ENCODE measurements at regions not wholly inside any gene's neighbourhood (a gene's known extent, or its start where the extent isn't known, plus 50 kb on each side); places are given as distances from the start of the nearest gene placed in this dataset.

DNA sequence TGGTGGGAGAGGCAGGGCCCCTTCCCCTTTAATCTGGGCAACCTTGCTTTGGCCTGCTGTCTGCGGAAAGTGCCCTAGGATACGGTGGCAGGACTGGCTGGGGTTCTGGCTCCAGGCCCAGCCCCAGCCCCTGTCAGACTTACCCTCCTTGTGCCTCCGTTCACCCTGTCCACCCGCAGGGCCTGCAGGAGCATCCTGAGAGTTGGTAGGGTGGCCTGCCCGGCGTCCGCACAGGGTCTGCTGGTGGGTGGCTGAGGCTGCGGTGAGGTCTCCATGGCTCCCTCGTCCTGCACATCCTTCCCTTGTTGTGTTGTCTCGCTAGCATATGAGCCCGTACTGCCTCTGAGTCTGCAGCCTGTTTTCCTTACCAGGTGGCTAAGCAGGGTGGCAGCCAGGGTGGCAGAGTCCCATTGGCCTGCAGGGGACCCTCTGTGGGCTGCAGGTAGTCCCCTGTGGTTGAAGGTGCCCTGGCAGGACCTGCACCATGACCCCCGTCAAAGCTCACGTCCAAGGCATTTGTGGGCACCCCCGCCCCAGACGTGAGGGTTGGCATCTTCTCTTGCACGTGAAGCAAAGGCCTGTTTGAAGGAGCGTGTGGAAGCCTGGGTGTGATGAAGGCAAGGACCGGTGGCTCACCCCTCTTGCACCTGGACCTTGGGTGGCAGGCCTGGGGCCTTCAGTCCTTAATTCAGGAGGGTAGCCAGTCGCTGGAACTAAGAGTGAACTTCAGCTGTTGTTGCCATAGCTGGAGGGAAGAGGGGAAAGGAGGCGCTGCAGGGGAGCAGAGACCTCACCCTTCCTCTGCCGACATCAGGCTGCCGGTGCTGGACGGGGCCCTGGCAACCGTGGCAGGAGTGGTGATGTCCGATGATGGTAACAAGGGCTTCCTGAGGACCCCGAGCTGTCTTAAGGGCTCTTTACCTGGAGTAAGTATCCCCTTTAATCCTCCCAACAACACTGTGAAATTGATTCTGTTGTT lies 293.7 kb downstream of the SEC14L1 start:
- no peak for DNase-seq

DNA sequence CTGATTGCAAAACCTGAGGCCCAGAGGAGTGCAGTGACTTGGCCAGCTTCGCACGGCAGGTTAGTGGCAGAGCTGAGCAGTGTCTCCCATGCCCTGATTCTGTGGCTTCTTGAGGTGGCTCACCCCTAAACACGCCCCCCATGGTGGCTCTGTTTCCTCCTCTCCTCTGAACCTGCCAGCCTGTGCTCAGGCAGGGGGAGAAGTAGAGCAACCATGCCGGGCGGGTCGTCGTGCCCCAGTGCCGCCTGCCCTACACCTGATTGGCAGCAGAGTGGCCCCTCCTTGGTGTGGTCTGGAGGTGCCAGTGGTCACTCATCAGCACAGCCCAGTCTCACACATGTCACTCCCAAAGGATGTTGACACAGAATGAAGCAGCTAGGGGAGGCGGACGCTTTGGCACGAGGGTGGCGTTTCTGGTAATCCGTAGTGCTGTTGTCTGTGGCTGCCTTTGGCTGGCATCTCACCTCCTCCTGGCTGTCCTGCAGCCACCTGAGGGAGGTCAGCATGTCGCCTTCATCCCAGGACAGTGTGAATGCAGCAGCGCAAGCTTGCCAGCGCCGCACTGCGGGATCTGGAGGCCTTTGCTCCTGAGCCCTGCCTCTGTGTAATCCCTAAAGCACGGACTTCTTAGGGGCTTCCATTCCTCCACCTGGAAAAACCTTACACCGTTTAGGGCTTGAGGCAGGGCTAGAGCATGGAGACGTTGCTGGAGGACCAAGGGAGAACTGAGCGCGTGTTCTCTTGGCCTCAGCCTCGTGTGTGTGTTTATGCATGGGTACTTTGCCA lies 294.7 kb downstream of the SEC14L1 start:
- DNase-seq, result no peak

DNA sequence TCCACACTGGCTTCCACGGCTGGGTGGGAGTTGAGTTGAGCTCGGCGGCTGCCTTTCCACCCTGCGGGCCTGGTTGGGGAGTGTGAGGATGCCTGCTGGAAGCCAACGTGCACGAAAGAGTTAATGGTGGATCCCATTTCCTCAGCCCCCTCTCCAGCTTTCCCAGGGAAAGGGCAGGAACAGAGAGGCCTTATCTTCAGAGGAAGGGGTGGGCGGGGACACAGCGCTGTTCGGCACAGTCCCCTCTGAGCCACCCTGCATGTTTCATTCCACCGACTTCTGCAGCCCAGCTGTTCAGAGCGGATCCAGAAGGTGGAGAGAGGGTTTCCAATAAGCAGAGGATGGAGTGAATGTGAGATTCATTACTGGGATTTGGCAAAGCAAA lies 295.3 kb downstream of the SEC14L1 start:
- no peak for DNase-seq

DNA sequence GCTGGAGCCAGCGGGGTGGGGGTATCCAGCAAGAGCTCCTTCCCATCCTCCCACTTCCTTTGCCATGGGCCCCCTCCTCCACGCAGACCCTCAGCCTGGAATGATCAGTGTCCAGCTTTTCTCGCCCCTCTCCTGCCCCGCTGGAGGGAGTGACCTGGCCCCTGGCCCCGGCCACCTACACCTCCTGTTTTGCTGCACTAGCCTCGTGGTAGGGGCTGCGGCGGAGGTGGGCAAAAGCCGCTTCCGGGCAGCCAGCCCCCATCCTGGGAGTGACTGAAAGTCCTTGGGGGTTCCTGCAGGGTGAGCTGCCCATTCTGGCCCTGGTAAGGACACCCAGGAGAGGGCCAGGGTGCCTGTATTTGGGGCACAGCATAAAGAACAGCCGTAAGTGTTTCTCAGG lies 295.7 kb downstream of the SEC14L1 start:
- DNase-seq, result no peak

DNA sequence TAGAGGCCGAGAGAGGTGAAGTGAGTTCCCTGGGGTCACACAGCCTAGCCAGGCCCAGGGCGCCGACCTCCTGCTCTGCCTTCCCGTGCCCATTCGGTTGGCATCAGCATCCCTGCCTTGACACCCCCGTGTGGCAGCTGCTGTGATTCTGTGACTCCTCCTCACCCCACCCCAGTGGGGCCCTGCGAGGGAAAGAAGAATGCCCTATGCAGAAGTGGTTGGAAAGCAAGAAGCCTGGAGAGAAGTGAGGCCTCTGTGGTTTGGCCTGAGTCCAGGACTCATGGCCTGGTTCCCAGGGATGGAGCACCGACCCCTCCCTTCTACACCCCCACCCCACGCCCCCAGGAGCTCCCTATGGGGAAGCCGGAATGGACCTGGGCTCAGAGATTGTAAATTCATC lies 296.2 kb downstream of the SEC14L1 start:
- DNase-seq, result no peak

DNA sequence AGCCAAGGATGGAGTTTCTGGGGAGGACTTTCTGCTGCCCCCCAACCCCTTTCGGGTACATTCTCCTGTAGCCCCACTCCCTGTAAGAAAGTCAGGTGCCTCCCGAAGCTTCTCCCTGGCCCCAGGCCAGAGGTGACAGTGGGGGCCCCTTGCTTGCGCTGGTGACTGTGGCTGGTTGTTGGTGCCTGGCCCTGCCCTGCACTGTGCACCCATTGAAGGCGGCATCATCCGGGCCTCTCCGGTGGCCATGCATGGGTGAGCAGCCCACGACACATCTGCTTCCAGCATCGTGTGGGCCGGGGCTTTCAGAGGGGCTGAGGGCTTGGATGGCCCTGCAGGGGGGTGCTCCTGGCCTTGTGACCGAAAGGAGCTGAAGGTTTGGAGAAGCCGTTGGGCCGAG lies 297.0 kb downstream of the SEC14L1 start:
- no peak for DNase-seq

DNA sequence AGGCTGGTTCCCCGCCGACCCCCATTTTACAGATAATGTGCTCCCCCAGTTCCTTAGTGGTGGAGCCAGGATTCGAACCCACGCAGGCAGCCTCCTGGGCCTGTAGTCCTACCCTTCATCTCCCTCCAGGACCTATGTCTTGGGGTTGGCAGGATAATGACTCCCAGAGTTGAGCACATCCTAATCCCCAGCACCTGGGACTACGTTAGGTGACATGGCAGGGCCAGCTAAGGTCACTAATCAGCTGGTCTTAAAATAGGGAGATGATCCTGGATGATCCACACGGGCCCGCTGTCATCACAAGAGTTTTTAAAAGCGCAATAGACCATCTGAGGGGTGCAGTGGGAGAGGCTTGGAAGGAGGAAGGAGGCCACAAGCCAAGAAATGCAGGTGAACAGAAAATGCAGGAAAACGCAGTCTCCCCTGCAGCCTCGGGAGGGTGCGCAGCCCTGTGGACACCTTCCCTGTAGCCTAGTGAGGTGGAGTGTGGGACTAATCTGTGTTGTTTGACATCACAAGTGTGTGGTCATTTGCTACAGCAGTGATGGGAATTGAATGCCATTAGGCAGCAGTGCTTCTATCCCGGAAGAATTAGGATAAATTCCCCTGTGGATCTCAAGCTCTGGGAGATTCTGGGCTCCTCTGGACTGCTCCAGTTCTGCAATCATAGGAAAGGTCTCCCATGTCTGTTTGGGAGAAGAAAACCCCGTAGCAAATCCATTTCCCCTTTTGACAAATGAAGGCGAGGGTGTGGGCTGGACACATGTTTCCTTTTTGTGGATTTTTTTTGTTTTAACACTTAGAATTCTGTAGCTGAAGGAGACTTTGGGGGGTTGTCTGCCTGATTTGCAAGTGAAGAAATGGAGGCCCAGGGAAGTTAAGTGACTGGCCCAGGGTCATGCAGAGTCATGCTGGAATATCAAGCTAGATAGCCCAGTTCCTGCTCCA lies 297.7 kb downstream of the SEC14L1 start:
- DNase-seq, result no peak

DNA sequence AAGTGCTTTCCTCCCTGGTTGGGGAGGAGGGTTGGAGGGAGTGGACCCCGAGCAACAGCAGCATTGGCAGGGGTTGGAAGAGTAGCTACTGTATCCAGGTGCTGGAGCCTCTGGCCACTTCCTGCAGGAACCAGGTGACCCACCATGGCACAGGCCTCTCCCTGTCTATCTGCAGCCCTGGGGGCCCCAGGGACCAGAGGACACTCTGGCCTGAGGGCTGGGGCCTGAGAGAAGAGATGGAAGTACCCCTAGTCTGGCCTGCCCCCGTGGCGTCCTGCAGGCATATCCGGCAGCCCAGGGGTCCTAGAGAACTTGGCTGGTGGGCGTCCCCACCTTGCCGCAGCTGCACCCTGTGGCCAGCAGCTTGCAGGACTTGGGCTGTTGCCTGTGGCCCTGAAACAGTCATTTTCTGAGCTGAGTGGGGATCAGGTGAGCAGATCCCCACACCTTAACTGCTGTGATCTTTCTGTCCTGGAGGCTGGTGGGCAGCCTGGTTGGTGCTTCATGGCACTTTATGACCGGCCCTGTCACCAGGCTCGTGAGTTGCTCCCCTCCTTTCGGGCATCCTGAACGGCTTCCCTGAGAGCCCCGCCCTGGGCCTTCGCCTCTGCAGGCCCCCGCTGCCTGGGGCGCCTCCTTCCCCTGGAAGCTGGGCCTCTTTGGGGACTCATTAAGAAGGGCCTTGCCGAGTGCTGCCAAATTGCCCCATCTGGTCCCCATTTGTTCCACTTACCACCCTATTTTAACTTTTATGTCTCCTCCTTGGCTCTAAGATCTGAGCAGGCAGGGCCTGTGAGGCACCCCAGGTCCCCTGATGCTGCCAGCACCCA lies 298.6 kb downstream of the SEC14L1 start:
- no peak for DNase-seq

DNA sequence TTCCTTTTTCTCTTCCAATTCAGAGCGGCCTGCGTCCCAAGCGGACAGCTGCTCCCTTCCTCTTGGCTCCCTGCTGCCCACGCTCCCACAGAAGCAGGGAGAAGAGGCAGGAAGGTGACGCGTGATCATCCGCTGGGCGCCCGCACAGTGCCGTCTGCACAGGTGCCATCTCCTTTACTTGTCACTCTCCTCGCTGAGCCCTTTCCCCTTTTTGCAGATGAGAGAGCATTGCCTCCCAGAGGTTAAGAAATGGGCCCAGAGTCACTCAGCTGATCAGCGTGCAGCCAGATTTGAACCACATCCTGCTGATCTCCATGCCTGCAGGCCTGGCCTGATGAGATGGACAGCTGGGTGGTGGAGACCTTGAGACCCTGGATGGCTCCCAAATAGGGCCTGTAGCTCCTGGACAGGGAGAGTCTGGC lies 299.8 kb downstream of the SEC14L1 start:
- no peak for DNase-seq

DNA sequence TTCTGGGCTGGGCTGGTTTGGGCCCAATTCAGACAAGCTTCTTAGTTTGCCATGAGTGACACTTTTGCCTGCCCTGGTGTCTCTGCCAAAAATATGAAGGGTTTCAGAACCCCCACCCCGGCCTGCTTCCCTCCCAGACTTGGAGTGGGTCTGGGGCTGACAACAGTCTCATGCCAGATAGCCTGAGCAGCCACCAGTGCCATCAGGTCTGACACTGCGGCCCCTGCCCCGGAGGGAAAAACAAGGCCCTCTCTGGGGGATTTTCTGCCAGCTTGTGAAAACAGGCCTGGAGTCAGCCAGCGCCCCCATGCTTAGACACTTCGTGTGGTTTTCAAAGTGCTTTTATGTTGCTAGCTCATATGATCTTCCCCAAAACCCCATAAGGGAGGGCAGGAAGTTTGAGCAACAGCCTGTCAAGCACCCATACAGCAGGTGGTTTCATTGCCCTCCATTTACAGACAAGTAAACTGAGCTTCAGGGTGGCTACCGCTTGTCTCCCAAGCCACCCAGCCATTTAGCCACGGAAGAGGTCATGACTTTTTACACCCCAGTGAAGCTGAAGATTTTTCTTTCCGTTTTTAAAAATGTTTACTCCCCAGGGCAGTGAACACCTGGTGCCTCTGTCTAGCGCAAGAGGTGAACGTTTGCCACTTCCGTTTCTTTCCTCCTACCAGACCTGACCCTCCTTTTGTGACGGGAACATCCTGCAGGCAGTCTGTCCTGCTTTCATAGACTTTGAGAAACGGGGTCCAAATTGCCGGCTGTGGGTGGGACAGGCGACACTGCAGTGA lies 300.6 kb downstream of the SEC14L1 start:
- DNase-seq, result no peak

DNA sequence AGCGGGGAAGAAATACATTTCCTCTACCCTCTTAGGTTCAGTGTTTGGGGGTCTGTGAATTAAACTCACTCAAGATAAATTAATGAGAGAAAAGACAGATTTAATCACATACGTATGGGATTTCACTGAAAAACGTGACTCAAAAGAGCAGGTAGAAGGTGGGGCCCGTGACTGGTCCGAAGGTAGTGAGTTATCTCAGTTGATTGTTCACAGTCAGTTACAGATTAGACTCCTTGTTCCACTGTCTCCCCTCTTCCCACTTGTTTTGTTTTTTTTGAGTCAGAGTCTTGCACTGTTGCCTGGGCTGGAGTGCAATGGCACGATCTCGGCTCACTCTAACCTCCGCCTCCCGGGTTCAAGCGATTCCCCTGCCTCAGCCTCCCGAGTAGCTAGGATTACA lies 301.2 kb downstream of the SEC14L1 start:
- no peak for DNase-seq

DNA sequence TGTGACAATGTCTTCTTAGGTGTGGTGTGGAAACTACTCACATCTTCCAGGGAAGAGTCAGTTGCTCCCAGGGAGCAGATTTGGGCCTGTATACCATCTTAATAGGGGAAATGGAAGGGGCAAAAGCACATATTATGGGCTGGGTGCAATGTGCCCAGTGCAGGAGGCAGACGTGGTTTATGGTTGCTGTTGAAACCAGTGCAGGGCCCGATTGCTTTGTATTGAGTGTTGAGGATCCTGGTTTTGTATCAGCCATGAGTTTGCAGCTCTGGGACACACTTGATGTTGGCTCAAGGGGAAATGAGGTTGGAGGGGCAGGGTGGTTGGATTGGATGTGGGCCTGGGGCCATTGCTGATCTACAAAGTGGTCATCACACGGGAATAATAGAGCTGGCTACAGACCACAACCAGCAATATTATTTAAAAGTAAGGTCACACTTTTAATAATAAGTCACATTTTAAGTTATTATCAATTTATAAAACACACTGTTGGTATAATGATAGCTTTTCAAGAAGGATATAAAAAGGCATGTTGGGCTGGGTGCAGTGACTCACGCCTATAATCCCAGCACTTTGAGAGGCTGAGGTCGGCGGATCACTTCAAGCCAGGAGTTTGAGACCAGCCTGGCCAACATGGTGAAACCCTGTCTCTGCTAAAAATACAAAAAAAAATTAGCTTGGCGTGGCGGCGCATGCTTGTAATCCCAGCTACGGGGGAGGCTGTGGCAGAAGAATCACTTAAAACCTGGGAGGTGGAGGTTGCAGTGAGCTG lies 302.4 kb downstream of the SEC14L1 start:
- DNase-seq, result no peak

DNA sequence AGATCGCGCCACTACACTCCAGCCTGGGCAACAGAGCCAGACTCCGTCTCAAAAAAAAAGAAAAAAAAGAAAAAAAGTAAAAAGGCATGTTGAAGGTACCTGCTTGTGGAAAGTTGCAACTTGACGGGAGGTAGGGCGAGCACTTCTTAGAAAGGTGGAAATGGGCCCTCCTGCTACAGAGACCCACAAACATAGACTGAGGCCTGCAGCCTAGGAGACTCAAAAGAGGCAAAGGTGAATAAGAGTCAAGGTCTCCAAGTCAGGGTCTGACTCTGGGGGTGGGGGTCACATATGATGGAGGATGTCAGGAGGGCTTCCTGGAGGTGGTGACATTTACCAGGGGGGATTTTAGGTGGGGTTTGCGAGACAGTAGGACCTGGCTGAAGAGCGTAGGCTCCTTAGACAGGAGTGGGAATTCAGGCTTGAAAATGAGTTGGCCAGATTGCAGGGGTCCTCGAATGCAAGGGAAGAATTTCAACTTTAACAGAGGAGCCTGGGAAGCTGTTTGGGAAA lies 303.0 kb downstream of the SEC14L1 start:
- DNase-seq, result no peak

DNA sequence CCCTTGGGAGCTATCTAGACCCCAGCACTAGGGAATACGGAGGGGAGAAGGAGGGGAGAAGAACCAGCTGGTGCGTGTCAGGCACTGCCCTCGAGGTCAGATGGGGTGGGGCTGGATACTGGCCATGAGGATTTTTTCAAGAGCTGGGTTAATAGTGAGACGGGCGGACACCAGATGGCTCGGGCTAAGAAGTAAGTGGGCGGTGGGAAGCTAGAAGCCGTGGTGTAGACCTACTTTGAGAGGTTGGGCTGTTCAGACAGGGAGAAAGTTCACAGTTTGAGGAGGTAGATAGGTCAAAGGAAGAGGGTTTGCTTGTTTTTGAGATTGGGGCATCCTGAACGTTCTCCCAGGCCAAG lies 303.8 kb downstream of the SEC14L1 start:
- no peak for DNase-seq

DNA sequence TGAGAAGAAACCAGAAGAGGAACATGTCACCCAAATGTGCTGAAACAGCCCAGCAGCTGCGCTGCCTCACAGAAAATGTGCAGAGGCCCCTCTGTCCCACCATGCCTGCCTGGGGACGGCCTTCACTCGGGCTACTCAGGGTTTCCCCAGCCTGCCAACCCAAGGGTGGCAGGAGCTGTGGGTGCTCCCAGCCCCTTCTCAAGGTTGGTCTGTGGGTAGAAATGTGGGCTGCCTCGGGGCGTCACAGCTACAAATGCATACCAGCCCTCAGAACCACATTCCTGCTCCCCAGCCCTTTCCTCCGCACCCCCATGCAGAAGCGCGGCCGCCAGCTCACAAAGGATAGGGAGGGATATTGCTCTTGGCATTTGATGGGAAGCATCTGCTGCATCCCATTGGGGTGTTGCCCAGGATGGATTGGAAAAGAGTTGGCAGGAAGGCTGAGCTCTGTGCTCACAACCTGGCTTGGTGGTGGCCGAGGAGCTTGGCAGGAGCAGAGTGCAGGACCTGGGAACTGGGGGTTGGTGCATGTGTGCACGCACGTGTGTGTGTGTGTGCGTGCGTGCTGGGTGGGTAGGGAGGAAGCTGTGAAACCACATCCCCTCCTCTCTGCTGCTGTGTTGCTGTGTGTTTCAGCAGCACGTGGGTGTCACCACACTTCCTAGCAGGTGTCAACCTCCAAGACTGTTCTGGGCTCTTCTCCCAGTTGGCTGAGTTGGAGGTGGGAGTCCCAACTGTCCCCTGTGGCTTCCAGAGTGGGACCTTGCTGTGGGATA lies 304.4 kb downstream of the SEC14L1 start:
- DNase-seq, result no peak

DNA sequence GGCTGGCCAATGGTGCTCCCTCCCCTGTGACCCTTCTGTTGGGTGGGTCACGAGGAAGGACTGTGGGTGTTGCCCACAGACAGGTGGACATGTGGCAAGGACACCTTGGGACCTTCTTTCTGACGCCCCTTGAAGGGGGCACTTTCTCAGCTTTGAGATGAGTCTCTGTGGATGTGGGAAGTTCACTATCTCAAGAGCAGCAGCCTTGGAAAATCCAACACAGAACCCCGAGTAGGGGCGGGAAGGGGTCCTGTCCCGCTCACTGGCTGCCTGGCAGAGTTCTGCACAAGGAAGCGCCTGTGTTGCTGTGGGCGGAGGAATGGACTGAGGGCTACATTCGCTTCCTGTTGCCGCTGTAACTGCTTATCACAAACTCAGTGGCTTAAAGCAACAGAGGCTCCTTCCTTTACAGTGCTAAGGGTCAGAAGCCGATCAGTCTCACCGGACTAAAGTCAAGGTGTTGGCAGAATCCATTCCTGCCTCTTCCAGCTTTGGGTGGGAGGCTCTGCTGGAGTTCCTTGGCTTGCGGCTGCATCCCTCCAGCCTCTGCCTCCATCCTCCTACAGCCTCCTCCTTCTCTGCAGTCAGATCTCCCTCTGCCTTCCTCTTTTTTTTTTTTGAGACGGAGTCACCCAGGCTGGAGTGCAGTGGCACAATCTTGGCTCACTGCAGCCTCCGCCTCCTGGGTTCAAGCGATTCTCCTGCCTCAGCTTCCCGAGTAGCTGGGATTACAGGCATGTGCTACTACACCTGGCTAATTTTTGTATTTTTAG lies 305.2 kb downstream of the SEC14L1 start:
- no peak for DNase-seq

DNA sequence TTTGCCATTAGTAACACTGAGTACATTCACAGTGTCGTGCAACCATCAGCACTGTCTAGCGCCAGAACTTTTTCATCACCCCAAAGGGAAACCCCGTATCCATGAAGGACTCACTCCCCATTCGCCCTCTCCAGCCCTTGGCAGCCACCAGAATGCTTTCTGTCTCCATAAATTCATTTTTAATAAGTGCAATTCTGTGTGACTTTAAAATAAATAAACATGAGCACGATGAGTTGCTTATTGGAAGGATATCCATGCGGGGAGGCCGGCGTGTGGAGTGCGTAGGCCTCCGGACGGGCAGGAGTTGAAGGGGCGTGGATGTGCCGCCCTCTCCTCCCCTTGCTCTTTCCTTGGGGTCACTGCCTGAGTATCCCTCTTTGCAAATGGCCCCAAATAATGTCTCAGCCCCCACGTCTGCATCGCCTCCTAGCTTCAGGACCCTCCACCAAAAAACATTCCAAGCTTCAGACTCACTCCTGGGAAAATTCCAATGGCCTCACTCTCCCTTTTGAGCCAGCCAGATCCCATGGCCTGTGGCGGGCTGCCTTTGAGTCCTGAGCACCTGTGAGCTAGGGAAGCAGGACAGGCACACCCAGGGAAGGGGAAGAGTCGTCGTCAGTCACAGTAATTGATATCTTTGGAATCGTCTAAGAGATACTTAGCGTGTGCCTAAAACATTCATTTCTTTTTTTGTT lies 306.3 kb downstream of the SEC14L1 start:
- no peak for DNase-seq

DNA sequence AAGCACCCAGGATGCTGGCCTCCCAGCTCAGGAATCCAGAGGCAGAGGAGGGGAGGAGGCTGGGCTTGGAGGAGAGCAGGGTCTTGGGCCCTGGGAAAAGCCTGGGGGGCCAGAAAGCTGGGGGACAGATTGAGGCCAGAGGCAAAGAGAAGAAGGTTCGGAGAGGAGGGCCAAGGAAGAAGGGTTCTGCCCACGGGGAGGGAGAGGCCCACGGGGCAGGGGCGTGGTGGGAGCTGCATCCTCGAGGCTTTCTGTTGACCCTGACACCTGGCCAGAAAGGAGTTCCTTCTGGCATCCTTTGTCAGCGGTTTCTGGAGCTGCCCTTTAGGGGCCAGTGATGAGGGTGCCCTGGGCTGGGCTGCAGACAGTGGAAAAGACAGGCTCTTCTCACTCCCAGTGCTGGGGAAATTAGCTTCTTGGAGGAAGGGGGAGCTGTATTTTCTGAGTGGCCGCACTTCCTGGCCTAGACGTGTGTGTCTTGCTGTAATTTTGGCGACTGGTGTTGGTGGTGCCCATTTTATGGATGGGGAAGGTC lies 308.7 kb downstream of the SEC14L1 start:
- no peak for DNase-seq
